WTC11 (cell line): ENCODE measurements at regions not wholly inside any gene's neighbourhood (a gene's known extent, or its start where the extent isn't known, plus 50 kb on each side); places are given as distances from the start of the nearest gene placed in this dataset.

Experiments used
- ATAC-seq: fragments of 200-7000 bp; cut with Tn5 transposase; 2 replicates; pipeline ENCODE4 v1.10.0; 2021; ENCODE audit warnings: mild to moderate bottlenecking, moderate library complexity
- CTCF ChIA-PET: fragments of 300-600 bp; sonication (Branson Sonifier 250); formaldehyde crosslinking; loops from one replicate; lab custom pipeline; 2021; ENCODE audit warnings: antibody characterized with exemption; lab: Charles Lee
- POLR2A ChIA-PET: fragments of 350-600 bp; sonication (Branson Sonifier 250); formaldehyde crosslinking; loops from one replicate; lab custom pipeline; 2021; ENCODE audit warnings: antibody characterized with exemption; lab: Charles Lee
- DNase-seq: peaks from one replicate; pipeline ENCODE4 v3.0.0; 2021; ENCODE audit warnings: low spot score
- H3K27ac Mint-ChIP-seq: 2 replicates; pipeline ENCODE4 v1.8.0; 2021; ENCODE audit warnings: mixed read lengths
- H3K27me3 Mint-ChIP-seq: 2 replicates; pipeline ENCODE4 v1.8.0; 2021; ENCODE audit warnings: low read depth, mild to moderate bottlenecking, moderate library complexity, mixed read lengths
- H3K36me3 Mint-ChIP-seq: 2 replicates; pipeline ENCODE4 v1.8.0; 2021; ENCODE audit warnings: mixed read lengths
- H3K4me1 Mint-ChIP-seq: 2 replicates; pipeline ENCODE4 v1.8.0; 2022; ENCODE audit warnings: mixed read lengths
- H3K4me3 Mint-ChIP-seq: 2 replicates; pipeline ENCODE4 v1.8.0; 2021; ENCODE audit warnings: mild to moderate bottlenecking, moderate library complexity, mixed read lengths
- H3K9me3 Mint-ChIP-seq: 2 replicates; pipeline ENCODE4 v1.8.0; 2021; ENCODE audit warnings: mixed read lengths
- CBFB ChIP-seq: sonication (generic); formaldehyde crosslinking; IDR thresholded peaks from 2 replicates; pipeline ENCODE4 v1.8.1; 2022; ENCODE audit warnings: mild to moderate bottlenecking, low read depth, missing genetic modification reagents
- EMX1 ChIP-seq: fragments of 250-450 bp; sonication (Bioruptor Pico); IDR thresholded peaks from 2 replicates; pipeline ENCODE4 v1.8.0; 2021; ENCODE audit warnings: mild to moderate bottlenecking
- ERG ChIP-seq: fragments of 250-450 bp; sonication (Bioruptor Pico); IDR thresholded peaks from 2 replicates; pipeline ENCODE4 v1.8.0; 2021; ENCODE audit warnings: mild to moderate bottlenecking
- ESRRA ChIP-seq: sonication (generic); formaldehyde crosslinking; IDR thresholded peaks from 2 replicates; pipeline ENCODE4 v1.8.1; 2022; ENCODE audit warnings: mild to moderate bottlenecking, missing genetic modification reagents, borderline replicate concordance
- ETV6 ChIP-seq: sonication (generic); formaldehyde crosslinking; IDR thresholded peaks from 2 replicates; pipeline ENCODE4 v1.8.1; 2022; ENCODE audit warnings: mild to moderate bottlenecking, missing genetic modification reagents
- FOXJ3 ChIP-seq: sonication (generic); formaldehyde crosslinking; IDR thresholded peaks from 2 replicates; pipeline ENCODE4 v1.9.0; 2021; ENCODE audit warnings: missing genetic modification reagents, mild to moderate bottlenecking, borderline replicate concordance
- FOXP4 ChIP-seq: sonication (generic); formaldehyde crosslinking; IDR thresholded peaks from 2 replicates; pipeline ENCODE4 v1.8.0; 2022; ENCODE audit warnings: mild to moderate bottlenecking, missing genetic modification reagents
- GRHL2 ChIP-seq: fragments of 250-450 bp; sonication (Bioruptor Pico); IDR thresholded peaks from 2 replicates; pipeline ENCODE4 v1.8.0; 2022; ENCODE audit warnings: mild to moderate bottlenecking, moderate library complexity; ENCODE audit not compliant: insufficient replicate concordance, severe bottlenecking
- GTF2I ChIP-seq: fragments of 250-450 bp; sonication (Bioruptor Pico); conservative IDR thresholded peaks from 2 replicates; pipeline ENCODE4 v1.4.0; 2021; ENCODE audit warnings: mild to moderate bottlenecking
- KAT7 ChIP-seq: sonication (generic); formaldehyde crosslinking; IDR thresholded peaks from 2 replicates; pipeline ENCODE4 v1.8.1; 2023; ENCODE audit warnings: missing genetic modification reagents, mild to moderate bottlenecking, borderline replicate concordance
- MYBL2 ChIP-seq: sonication (generic); formaldehyde crosslinking; IDR thresholded peaks from 2 replicates; pipeline ENCODE4 v1.8.1; 2023; ENCODE audit warnings: mild to moderate bottlenecking, moderate library complexity, missing genetic modification reagents
- NFE2L1 ChIP-seq: sonication (generic); formaldehyde crosslinking; IDR thresholded peaks from 2 replicates; pipeline ENCODE4 v1.8.1; 2023; ENCODE audit warnings: missing genetic modification reagents
- OVOL2 ChIP-seq: fragments of 250-450 bp; sonication (Bioruptor Pico); IDR thresholded peaks from 2 replicates; pipeline ENCODE4 v1.9.0; 2021; ENCODE audit warnings: mild to moderate bottlenecking, borderline replicate concordance
- PRRX2 ChIP-seq: fragments of 250-450 bp; sonication (Bioruptor Pico); IDR thresholded peaks from 2 replicates; pipeline ENCODE4 v1.8.0; 2021; ENCODE audit warnings: mild to moderate bottlenecking
- RORB ChIP-seq: fragments of 250-450 bp; sonication (Bioruptor Pico); IDR thresholded peaks from 2 replicates; pipeline ENCODE4 v1.9.0; 2021; ENCODE audit warnings: mild to moderate bottlenecking
- SP1 ChIP-seq: sonication (generic); formaldehyde crosslinking; conservative IDR thresholded peaks from 2 replicates; pipeline ENCODE4 v1.8.1; 2022; ENCODE audit warnings: missing genetic modification reagents
- ZNF121 ChIP-seq: sonication (generic); formaldehyde crosslinking; IDR thresholded peaks from 2 replicates; pipeline ENCODE4 v1.8.0; 2023; ENCODE audit warnings: missing genetic modification reagents
- ZNF138 ChIP-seq: sonication (generic); formaldehyde crosslinking; conservative IDR thresholded peaks from 2 replicates; pipeline ENCODE4 v1.8.1; 2022; ENCODE audit warnings: mild to moderate bottlenecking, moderate library complexity, missing genetic modification reagents
- ZNF317 ChIP-seq: sonication (generic); formaldehyde crosslinking; IDR thresholded peaks from 2 replicates; pipeline ENCODE4 v1.8.1; 2023; ENCODE audit warnings: low read depth, mild to moderate bottlenecking, moderate library complexity, missing genetic modification reagents, borderline replicate concordance
- TF ChIP-seq, protein P1 (sequence below): sonication (generic); formaldehyde crosslinking; IDR thresholded peaks from 2 replicates; pipeline ENCODE4 v1.8.1; 2022; ENCODE audit warnings: missing genetic modification reagents, borderline replicate concordance
- TF ChIP-seq, protein P2 (sequence below): sonication (generic); formaldehyde crosslinking; IDR thresholded peaks from 2 replicates; pipeline ENCODE4 v1.8.0; 2023; ENCODE audit warnings: mild to moderate bottlenecking, missing genetic modification reagents

- TF ChIP-seq, protein P1, sequence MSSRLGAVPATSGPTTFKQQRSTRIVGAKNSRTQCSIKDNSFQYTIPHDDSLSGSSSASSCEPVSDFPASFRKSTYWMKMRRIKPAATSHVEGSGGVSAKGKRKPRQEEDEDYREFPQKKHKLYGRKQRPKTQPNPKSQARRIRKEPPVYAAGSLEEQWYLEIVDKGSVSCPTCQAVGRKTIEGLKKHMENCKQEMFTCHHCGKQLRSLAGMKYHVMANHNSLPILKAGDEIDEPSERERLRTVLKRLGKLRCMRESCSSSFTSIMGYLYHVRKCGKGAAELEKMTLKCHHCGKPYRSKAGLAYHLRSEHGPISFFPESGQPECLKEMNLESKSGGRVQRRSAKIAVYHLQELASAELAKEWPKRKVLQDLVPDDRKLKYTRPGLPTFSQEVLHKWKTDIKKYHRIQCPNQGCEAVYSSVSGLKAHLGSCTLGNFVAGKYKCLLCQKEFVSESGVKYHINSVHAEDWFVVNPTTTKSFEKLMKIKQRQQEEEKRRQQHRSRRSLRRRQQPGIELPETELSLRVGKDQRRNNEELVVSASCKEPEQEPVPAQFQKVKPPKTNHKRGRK (CRISPR knock-in tag) = no peak
- TF ChIP-seq OVOL2 (CRISPR knock-in tag) = no peak
- no peak for TF ChIP-seq CBFB (CRISPR knock-in tag)
- no peak for TF ChIP-seq ZNF317
- no peak for TF ChIP-seq ERG
These were observed 1243.5 kb upstream of the CADM2 start (continued) for GRCh38 chr3:83715307-83715706.

DNA sequence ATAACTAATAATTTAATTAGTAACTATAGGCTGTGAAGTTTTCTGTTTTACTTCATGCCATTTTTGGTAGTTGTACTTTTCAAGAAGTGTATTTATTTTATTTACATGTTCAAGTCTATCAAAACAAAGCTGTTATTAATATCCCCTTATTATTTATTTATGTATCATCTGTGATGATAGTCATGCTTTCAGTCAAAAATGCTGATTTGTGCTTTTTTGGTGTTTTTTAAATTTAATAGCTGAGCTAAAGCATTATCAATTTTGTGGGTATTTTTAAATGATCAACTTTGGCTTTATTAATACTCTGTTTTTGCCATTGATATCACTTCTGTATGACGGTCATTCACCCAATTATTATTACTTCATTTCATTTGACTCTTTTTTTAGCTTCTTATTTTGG lies 1229.2 kb upstream of the CADM2 start:
- TF ChIP-seq, protein P2, sequence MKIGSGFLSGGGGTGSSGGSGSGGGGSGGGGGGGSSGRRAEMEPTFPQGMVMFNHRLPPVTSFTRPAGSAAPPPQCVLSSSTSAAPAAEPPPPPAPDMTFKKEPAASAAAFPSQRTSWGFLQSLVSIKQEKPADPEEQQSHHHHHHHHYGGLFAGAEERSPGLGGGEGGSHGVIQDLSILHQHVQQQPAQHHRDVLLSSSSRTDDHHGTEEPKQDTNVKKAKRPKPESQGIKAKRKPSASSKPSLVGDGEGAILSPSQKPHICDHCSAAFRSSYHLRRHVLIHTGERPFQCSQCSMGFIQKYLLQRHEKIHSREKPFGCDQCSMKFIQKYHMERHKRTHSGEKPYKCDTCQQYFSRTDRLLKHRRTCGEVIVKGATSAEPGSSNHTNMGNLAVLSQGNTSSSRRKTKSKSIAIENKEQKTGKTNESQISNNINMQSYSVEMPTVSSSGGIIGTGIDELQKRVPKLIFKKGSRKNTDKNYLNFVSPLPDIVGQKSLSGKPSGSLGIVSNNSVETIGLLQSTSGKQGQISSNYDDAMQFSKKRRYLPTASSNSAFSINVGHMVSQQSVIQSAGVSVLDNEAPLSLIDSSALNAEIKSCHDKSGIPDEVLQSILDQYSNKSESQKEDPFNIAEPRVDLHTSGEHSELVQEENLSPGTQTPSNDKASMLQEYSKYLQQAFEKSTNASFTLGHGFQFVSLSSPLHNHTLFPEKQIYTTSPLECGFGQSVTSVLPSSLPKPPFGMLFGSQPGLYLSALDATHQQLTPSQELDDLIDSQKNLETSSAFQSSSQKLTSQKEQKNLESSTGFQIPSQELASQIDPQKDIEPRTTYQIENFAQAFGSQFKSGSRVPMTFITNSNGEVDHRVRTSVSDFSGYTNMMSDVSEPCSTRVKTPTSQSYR (CRISPR knock-in tag) = no peak
- TF ChIP-seq NFE2L1 (CRISPR knock-in tag) (no peak), EMX1 (CRISPR knock-in tag) (no peak), ZNF121 (CRISPR knock-in tag) (no peak), PRRX2 (CRISPR knock-in tag) (no peak), FOXJ3 (CRISPR knock-in tag) (no peak)
- TF ChIP-seq, all 79 proteins: peak for 0
- Mint-ChIP-seq H3K27me3 (peaks cover 4% of the 10 kb centered on the region; the same call in 1 of the 2 replicates), H3K4me3 (no peak overlapping the region), H3K4me1 (no peaks in the 10 kb centered on the region), H3K36me3 (peaks cover 26% of the 10 kb centered on the region), H3K9me3 (peaks cover 38% of the 10 kb centered on the region), H3K27ac (no peak overlapping the region)
- CTCF ChIA-PET = no interaction called here
- DNase-seq = no peak
- ATAC-seq = no peak
- POLR2A ChIA-PET = no interaction called here

DNA sequence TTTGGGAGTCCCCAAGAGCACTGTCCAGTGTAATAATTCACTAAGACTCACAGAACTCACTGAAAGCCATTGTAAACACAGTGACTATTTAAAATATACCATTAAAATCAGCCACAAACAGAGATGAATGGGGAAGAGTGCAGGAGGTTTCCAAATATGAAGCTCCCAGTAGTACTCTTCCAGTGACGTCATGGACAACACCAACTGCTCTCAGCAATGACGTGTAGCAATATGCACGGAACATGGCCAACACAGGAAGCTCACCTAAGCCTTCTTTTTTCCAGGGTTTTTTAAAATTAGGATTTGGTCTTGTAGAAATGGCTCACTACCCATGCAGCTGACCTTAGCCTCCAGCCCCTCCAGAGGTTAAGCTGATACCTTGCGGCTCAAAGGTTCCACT lies 1224.1 kb upstream of the CADM2 start:
- Mint-ChIP-seq H3K36me3 (no peaks in the 10 kb centered on the region), H3K4me3 (no peak overlapping the region)
- CTCF ChIA-PET = no interaction called here

More for the DNA sequence above, 1224.1 kb upstream of the CADM2 start:
- no peaks in the 10 kb centered on the region for H3K4me1 Mint-ChIP-seq
- no peaks in the 10 kb centered on the region for H3K9me3 Mint-ChIP-seq
- no peak for ATAC-seq
- no peaks in the 10 kb centered on the region for H3K27me3 Mint-ChIP-seq
- H3K27ac Mint-ChIP-seq = no peak overlapping the region
- POLR2A ChIA-PET = no interaction called here
- no peak for TF ChIP-seq GRHL2 (CRISPR knock-in tag)
- TF ChIP-seq ZNF138 (CRISPR knock-in tag) = no peak
- TF ChIP-seq MYBL2 = no peak
- no peak for TF ChIP-seq EMX1 (CRISPR knock-in tag)
- TF ChIP-seq RORB = no peak
- TF ChIP-seq SP1 (CRISPR knock-in tag) = no peak
- no peak for TF ChIP-seq GTF2I (CRISPR knock-in tag)
- no peak for TF ChIP-seq ETV6 (CRISPR knock-in tag)
- no peak for TF ChIP-seq FOXP4
- no peak for TF ChIP-seq ESRRA (CRISPR knock-in tag)
- TF ChIP-seq KAT7 = no peak
- no peak for DNase-seq
